AG09319 (cell line): ENCODE measurements at regions not wholly inside any gene's neighbourhood (a gene's known extent, or its start where the extent isn't known, plus 50 kb on each side); places are given as distances from the start of the nearest gene placed in this dataset.

Experiments
- DNase-seq: peaks from one replicate; pipeline ENCODE4 v3.0.0-alpha.2; 2010; ENCODE audit warnings: low read depth; ENCODE audit errors: extremely low read depth
- TF ChIP-seq, protein P1 (sequence below): IDR thresholded peaks from 2 replicates; pipeline ENCODE4 v1.5.1; 2011; ENCODE audit warnings: low read depth, mild to moderate bottlenecking, inconsistent platforms, low read length, moderate library complexity

- TF ChIP-seq, protein P1, sequence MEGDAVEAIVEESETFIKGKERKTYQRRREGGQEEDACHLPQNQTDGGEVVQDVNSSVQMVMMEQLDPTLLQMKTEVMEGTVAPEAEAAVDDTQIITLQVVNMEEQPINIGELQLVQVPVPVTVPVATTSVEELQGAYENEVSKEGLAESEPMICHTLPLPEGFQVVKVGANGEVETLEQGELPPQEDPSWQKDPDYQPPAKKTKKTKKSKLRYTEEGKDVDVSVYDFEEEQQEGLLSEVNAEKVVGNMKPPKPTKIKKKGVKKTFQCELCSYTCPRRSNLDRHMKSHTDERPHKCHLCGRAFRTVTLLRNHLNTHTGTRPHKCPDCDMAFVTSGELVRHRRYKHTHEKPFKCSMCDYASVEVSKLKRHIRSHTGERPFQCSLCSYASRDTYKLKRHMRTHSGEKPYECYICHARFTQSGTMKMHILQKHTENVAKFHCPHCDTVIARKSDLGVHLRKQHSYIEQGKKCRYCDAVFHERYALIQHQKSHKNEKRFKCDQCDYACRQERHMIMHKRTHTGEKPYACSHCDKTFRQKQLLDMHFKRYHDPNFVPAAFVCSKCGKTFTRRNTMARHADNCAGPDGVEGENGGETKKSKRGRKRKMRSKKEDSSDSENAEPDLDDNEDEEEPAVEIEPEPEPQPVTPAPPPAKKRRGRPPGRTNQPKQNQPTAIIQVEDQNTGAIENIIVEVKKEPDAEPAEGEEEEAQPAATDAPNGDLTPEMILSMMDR, result no peak
These were observed 116.7 kb upstream of the FRMD1 start for GRCh38 chr6:168195712-168196111.

DNA sequence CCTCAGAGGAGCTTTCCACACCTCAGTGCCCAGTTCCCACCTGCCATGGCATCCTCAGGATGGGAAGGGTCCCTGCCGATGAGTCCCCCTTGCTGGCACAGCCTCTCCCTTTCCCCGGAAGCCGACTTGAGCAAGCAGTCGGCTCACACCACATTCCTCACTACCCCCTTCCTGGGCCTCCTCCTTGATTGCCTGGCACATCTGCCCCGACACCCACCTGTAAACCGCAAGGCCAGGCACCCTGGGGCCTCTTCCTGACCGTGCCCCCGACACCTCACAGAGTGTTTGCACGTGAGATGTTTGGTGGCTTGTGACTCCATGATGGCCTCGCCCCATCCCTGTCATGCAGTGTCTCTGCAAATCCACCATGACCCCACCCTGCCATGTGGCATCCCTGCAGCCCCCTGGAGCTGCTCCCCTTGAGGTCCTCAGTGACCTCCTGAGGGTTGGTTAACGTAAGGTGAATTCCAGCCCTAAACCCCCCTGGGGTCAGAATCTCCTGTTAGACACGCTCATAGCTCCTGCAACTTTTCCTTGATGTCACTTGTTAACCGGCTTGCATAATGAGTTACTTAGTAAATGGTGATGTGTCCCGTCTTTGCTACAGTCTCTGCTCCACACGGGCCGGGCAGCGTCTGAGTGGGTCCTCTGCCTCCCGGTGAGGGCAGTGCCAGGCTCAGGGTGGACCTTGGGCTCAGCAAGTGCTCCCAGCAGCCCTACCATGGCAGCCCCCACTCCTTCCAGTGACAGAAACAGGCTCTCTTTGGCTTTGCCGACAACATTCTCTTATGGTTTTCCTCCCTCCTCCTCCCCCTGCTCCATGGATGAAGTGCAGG lies 115.9 kb upstream of the FRMD1 start:
- TF ChIP-seq, protein P1, result no peak
- no peak for DNase-seq

More at GRCh38 chr6:168195712-168196111, 116.7 kb upstream of the FRMD1 start:
- no peak for DNase-seq

DNA sequence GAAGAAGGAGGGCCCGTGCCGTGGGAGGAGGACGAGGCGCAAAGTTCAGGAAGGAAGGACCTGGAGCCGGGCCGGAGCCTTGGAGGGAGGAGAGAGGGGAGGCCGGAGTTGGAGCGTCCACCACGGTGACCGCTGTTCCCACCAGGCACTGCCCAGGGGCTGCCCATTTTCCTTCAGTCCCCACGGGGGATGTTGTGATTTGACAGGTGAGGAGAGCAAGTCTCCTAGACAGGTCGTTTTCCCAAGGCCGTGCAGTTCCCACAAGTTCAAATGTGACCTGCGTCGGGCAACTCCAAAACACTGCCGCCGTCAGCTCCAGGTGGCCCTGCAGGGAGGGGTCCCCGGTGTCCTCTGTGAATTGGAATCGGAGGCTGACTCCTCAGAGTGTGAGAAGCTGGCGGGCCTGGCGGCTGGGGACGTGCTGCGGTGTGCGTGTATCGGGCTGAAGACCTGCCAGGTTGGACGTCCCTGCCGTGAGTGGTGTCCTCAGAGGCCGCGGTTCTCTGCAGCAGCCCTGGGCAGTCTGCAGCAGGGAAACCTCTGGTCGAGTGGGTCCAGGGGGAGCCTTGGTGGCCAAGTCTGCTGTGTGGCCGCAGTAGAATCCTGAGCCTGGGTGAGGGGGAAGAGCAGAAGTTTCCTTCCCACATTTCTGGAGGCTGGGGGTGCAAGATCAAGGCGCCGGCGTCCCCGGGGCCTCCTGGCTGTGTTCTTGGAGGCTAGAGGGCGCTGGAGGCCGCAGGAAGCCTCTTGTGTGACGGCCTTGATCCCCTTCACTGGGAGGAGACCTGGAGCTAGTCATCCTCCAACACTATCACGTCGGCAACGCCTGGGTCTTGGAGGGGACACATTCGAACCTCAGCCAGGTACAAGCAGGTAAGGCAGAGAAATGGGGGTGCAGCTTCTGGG lies 115.1 kb upstream of the FRMD1 start:
- DNase-seq, result no peak

DNA sequence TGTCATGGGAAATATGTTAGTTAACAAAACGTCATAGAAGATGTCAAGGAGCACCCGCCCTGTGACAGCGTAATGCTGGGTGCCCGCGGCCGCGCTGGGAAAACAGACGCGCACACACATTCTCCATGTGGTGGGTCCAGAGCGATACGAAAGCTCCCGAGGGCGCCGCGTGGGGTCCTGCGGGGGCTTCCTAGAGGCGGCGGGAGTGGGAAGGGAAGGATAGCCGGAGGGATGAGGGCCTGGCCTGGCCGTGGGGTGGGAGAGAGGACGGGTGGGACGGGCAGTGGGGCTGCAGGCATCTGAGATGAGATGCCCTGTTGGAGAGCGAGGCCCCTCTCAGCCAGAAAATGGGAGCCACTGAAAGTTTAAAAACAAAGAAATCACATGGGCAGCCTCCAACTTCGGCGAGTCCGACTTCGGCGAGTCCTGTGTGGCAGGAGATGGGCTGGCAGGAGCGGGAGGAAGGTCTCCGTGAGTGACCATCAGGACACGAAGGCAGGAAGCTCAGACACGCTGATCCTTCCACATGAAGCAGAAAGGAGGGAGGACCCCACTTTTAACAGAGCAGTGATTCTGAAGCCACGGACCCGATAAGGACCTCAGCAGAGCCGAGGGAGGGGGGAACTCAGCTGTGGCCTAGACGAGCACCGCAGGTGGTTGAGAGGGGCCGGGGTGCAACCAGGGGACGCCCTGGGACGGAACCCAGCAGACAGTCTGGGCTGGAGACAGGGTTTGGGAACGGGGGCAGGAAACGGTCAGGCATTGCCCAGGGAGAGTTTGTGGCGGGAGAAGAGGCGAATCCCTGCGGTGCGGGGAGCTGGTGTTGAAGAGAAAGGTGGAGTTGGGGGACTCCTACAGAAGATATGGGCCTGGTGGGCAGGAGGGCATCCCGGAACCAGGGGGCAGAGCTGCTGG lies 114.1 kb upstream of the FRMD1 start:
- TF ChIP-seq, protein P1, result no peak

More for the DNA sequence above, 115.1 kb upstream of the FRMD1 start:
- TF ChIP-seq, protein P1, result no peak

DNA sequence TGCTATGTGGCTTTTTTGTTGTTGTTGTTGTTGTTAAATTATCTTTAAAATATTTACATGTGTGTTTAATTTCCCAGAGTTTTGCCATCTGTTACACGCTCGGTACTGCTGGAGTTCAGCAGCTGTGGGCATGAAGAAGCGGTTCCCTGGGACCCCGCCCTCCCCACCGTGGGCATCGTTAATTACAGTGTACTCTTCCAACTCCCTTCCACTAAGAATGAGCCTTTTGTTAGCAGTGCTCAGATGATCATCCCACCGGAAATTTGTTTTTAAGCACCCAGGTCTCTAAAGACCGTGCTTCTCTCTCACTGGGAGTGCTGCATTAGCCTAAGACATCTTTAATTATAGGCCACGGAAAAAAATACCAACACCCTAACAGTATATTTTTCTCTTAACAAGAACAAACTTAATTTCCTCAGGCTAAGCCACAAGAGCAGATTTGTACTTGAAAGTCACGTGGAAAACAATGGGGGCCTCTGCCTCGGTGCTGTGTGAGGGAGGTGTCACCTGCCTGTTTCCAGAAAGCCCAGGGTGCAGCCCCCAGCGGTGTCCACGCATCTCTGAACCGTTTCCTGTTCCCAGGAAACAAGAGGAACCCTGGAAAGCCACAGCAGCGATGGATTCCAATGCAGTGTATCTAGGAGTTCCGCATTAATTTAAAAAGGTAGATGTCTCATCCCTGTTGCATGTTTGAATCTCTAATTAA lies 113.3 kb upstream of the FRMD1 start:
- no peak for DNase-seq
- TF ChIP-seq, protein P1, result no peak

More for the DNA sequence above, 114.1 kb upstream of the FRMD1 start:
- DNase-seq, result no peak

DNA sequence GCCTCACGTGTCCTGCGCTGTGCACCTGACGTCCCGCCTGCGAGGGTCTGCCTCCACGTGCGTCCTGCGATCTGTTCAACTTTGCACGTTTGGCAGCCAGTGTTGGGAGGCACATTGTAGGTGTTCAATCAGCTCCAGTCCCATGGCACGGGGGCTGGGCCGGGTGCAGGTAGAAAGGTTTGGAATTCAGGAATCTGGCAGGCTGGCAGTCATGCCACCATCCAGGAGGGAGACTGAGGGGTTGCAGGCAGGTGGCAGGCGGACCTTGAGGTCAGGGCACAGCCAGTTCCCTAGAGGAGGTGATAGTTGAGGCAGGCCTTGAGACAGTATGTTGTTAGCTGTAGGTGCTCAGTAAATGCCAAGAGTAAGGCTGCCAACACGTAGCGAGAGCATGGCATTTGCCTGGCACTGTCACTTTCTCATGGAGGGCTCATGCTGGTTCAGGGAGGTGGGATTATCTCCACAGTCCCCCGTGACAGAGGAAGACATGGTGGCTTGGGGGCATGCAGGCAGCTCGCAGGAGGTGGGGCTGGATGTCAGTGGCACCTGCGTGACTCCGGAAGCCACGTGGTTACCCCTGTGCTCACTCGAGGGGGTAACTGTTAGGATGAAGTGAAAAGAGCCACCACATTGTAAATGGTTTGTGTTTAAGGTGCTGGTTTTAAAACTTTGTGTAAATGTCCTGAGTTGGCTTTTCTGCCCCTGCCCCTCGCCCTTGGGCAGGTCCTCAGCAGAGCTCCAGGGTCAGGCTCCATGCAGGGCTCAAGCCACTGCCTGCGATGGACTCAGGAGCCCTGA lies 111.8 kb upstream of the FRMD1 start:
- DNase-seq, result no peak
- TF ChIP-seq, protein P1, result no peak
